Fibroblast of skin of left quadriceps (primary cell): ENCODE measurements at regions not wholly inside any gene's neighbourhood (a gene's known extent, or its start where the extent isn't known, plus 50 kb on each side); places are given as distances from the start of the nearest gene placed in this dataset.

Source experiments
- DNase-seq, 2 experiments: peaks; one replicate each; pipeline ENCODE4 v3.0.0-alpha.2; 2013; ENCODE audit warnings: low read depth in 2 of 2

- no peak for DNase-seq
Measured at GRCh38 chrX:69110116-69110530, 55.1 kb downstream of the PJA1 start.

- DNase-seq: peak in 1 of 2 experiments; percentile 39
Measured at GRCh38 chrX:69109706-69110105, 55.5 kb downstream of the PJA1 start.

GRCh38 chrX:69109036-69109663 lies 56.1 kb downstream of the PJA1 start:
- no peak for DNase-seq

GRCh38 chrX:69107747-69108401 lies 57.4 kb downstream of the PJA1 start:
- DNase-seq: no peak

GRCh38 chrX:69107231-69107739 lies 58.0 kb downstream of the PJA1 start:
- no peak for DNase-seq

GRCh38 chrX:69104756-69105434 lies 60.4 kb downstream of the PJA1 start:
- no peak for DNase-seq

- no peak for DNase-seq
Measured at GRCh38 chrX:69103539-69103938, 61.7 kb downstream of the PJA1 start.

GRCh38 chrX:69102612-69103194 lies 62.5 kb downstream of the PJA1 start:
- DNase-seq: no peak

GRCh38 chrX:69101683-69102251 lies 63.5 kb downstream of the PJA1 start:
- DNase-seq: no peak

GRCh38 chrX:69100478-69100877 lies 64.8 kb downstream of the PJA1 start:
- DNase-seq: no peak

- DNase-seq: no peak
Measured at GRCh38 chrX:69097451-69098236, 67.6 kb downstream of the PJA1 start.

GRCh38 chrX:69096963-69097362 lies 68.3 kb downstream of the PJA1 start:
- no peak for DNase-seq

GRCh38 chrX:69094977-69095669 lies 70.1 kb downstream of the PJA1 start:
- no peak for DNase-seq

GRCh38 chrX:69093960-69094871 lies 71.0 kb downstream of the PJA1 start:
- peak in 1 of 2 experiments; percentile 23 for DNase-seq

- no peak for DNase-seq
Measured at GRCh38 chrX:69090022-69090421, 75.2 kb downstream of the PJA1 start.

GRCh38 chrX:69089203-69089602 lies 76.0 kb downstream of the PJA1 start:
- no peak for DNase-seq

- no peak for DNase-seq
Measured at GRCh38 chrX:69088171-69088938, 76.9 kb downstream of the PJA1 start.

GRCh38 chrX:69085826-69086225 lies 79.4 kb downstream of the PJA1 start:
- DNase-seq: no peak

- DNase-seq: no peak
Measured at GRCh38 chrX:69085151-69085550, 80.1 kb downstream of the PJA1 start.
